Fibroblast of villous mesenchyme (primary cell): ENCODE measurements at regions not wholly inside any gene's neighbourhood (a gene's known extent, or its start where the extent isn't known, plus 50 kb on each side); places are given as distances from the start of the nearest gene placed in this dataset.

Experiments
- DNase-seq: peaks from one replicate; pipeline ENCODE4 v3.0.0-alpha.2; 2010; ENCODE audit warnings: low read depth
- H3K4me3 ChIP-seq: 2 replicates; pipeline ENCODE4 v1.5.1; 2011; ENCODE audit warnings: low read depth, mild to moderate bottlenecking, low read length
- TF ChIP-seq, protein P1 (sequence below): IDR thresholded peaks from 2 replicates; pipeline ENCODE4 v1.5.1; 2012; ENCODE audit warnings: low read depth, mild to moderate bottlenecking, low read length; ENCODE audit not compliant: insufficient read depth

GRCh38 chr13:64223016-64223415 lies 2807.4 kb upstream of the PCDH20 start:
- H3K4me3 ChIP-seq, result no peak overlapping the region
- TF ChIP-seq, protein P1, sequence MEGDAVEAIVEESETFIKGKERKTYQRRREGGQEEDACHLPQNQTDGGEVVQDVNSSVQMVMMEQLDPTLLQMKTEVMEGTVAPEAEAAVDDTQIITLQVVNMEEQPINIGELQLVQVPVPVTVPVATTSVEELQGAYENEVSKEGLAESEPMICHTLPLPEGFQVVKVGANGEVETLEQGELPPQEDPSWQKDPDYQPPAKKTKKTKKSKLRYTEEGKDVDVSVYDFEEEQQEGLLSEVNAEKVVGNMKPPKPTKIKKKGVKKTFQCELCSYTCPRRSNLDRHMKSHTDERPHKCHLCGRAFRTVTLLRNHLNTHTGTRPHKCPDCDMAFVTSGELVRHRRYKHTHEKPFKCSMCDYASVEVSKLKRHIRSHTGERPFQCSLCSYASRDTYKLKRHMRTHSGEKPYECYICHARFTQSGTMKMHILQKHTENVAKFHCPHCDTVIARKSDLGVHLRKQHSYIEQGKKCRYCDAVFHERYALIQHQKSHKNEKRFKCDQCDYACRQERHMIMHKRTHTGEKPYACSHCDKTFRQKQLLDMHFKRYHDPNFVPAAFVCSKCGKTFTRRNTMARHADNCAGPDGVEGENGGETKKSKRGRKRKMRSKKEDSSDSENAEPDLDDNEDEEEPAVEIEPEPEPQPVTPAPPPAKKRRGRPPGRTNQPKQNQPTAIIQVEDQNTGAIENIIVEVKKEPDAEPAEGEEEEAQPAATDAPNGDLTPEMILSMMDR, result no peak
- DNase-seq, result no peak

GRCh38 chr13:64206430-64207225 lies 2791.0 kb upstream of the PCDH20 start:
- TF ChIP-seq, protein P1, result no peak
- DNase-seq, result no peak
- H3K4me3 ChIP-seq, result no peak overlapping the region

DNA sequence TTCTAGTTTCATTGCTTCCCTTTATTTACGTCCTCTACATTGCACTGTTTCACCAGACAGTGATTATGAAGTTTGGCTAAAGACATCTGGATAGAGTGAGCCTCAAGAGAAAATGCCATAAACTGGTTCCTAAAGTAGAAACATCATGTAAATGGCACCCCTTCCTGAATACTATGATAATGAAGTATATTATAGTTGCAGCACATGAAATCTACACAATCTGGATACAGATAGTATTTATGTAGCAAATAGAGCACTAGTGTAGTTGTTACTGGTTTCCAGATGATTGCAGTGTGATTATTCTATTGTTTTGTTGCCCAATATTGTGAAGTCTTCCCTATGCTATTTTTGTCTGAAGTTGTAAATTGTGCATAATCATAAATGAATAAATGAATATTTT lies 2786.9 kb upstream of the PCDH20 start:
- TF ChIP-seq, protein P1, result no peak
- DNase-seq, result no peak
- H3K4me3 ChIP-seq, result no peak overlapping the region

DNA sequence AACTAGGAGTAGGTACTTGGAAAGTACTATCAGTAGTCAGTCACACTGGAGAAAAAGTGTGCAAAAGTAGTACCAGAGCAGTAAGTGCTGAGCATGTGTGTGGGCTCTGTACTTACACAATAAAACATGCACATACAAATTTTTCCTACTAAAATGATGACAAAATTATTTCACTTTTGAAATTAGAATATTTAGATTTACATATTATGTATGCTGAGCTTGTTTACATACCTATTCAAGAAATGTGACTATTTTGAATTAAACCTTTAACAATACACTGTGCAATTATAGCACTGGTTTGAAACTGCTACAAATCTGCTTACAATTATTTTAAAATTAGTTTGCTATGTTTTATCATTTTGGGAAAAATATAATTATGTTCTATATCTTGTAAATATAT lies 2781.6 kb upstream of the PCDH20 start:
- H3K4me3 ChIP-seq, result no peak overlapping the region
- DNase-seq, result no peak
- TF ChIP-seq, protein P1, result no peak

GRCh38 chr13:64186503-64187250 lies 2771.0 kb upstream of the PCDH20 start:
- no peak overlapping the region for H3K4me3 ChIP-seq
- TF ChIP-seq, protein P1, result no peak
- DNase-seq, result no peak

DNA sequence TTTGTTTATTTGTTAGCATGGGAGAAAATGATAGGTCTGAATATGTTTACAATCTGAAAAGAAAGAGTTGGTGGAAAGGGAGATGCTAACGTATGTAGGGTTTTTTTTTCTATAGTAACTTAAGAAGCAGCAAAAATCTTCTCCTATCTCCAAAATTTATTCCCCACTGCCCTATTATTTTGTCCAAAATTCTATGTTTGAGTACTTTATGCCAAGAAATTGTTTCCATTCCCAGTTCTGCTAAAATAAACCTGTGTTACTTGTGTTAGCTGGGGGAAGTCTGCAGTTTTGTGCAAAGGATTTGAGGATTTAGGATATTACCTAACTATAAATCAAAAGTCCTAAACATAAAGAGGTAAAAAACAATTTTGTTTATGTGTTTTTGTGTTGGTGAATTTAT lies 2770.4 kb upstream of the PCDH20 start:
- TF ChIP-seq, protein P1, result no peak
- no peak for DNase-seq
- no peak overlapping the region for H3K4me3 ChIP-seq

DNA sequence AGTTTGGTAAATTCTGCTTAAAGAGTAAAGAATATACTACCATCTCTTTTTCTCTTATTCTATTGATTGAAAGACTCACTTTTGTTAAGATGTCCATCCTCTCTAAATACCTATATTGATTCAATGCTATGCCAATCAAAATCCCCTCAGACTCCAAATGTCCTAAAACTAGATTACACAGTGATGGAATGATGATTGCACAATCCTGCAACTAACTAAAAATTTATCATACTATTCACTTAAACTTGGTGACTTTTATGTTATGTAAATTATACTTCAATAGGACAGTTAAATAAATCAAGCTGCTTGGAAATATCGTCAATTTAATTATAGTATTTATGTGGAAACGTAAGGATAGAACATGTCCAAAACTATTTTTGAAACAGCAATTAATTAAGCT lies 2765.1 kb upstream of the PCDH20 start:
- no peak overlapping the region for H3K4me3 ChIP-seq
- TF ChIP-seq, protein P1, result no peak
- no peak for DNase-seq
